RWPE2 (cell line): ENCODE measurements at regions not wholly inside any gene's neighbourhood (a gene's known extent, or its start where the extent isn't known, plus 50 kb on each side); places are given as distances from the start of the nearest gene placed in this dataset.

ENCODE experiments used
- ATAC-seq: fragments of 200-7000 bp; cut with Tn5 transposase; 3 replicates; pipeline ENCODE4 v1.9.1; 2021; ENCODE audit warnings: low read depth
- DNase-seq: peaks from one replicate; pipeline ENCODE4 v3.0.0-alpha.2; 2020; ENCODE audit warnings: low spot score
- H3K27ac ChIP-seq: fragments of 450-650 bp; 2 replicates; pipeline ENCODE4 v1.5.1; 2017; ENCODE audit warnings: mild to moderate bottlenecking; ENCODE audit not compliant: poor library complexity, severe bottlenecking
- H3K27me3 ChIP-seq: fragments of 250-450 bp; sonication (Bioruptor Pico); 2 replicates; pipeline ENCODE4 v1.5.1; 2021; ENCODE audit warnings: mild to moderate bottlenecking, moderate library complexity; ENCODE audit not compliant: insufficient read depth, poor library complexity, severe bottlenecking
- H3K36me3 ChIP-seq: fragments of 250-450 bp; sonication (Bioruptor Pico); 2 replicates; pipeline ENCODE4 v1.5.1; 2020; ENCODE audit warnings: low read depth, mild to moderate bottlenecking, moderate library complexity
- H3K4me1 ChIP-seq: fragments of 250-450 bp; sonication (Bioruptor Pico); 2 replicates; pipeline ENCODE4 v1.5.1; 2021; ENCODE audit warnings: mild to moderate bottlenecking, moderate library complexity; ENCODE audit not compliant: insufficient read depth, poor library complexity, severe bottlenecking
- H3K4me3 ChIP-seq: fragments of 250-450 bp; sonication (Bioruptor Pico); 2 replicates; pipeline ENCODE4 v1.5.1; 2021; ENCODE audit warnings: mild to moderate bottlenecking, moderate library complexity; ENCODE audit not compliant: severe bottlenecking
- H3K9me3 ChIP-seq: fragments of 250-450 bp; sonication (Bioruptor Pico); 2 replicates; pipeline ENCODE4 v1.5.1; 2021; ENCODE audit warnings: mild to moderate bottlenecking, moderate library complexity; ENCODE audit not compliant: severe bottlenecking
- TF ChIP-seq, protein P1 (sequence below): fragments of 450-650 bp; IDR thresholded peaks from one replicate; pipeline ENCODE4 v1.5.1; 2017; ENCODE audit warnings: mild to moderate bottlenecking, moderate library complexity; ENCODE audit not compliant: poor library complexity, severe bottlenecking

DNA sequence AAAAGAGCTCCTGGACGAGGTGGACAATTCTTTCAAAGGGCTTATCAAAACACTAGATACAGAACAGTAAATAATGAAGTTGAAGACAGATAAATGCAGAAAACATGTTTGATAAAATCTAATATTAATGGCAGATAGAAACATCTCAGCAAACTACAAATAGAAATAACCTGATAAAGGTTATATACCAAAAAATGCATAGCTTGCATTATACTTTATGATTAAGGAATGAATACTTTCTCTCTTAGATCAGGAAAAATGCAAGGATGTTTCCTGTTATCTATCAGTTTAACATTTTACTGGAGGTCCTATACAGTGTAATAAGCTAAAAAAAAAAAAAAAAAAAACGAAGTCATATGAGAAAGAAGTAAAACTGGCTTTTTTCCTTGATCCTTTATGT lies 304.5 kb upstream of the CXorf51A start:
- Histone ChIP-seq H3K4me1 (no peaks in the 10 kb centered on the region), H3K27ac (no peak overlapping the region), H3K27me3 (no peaks in the 10 kb centered on the region), H3K36me3 (no peaks in the 10 kb centered on the region), H3K4me3 (no peak overlapping the region), H3K9me3 (no peaks in the 10 kb centered on the region)
- ATAC-seq (no peak), DNase-seq (no peak)
- TF ChIP-seq, protein P1, sequence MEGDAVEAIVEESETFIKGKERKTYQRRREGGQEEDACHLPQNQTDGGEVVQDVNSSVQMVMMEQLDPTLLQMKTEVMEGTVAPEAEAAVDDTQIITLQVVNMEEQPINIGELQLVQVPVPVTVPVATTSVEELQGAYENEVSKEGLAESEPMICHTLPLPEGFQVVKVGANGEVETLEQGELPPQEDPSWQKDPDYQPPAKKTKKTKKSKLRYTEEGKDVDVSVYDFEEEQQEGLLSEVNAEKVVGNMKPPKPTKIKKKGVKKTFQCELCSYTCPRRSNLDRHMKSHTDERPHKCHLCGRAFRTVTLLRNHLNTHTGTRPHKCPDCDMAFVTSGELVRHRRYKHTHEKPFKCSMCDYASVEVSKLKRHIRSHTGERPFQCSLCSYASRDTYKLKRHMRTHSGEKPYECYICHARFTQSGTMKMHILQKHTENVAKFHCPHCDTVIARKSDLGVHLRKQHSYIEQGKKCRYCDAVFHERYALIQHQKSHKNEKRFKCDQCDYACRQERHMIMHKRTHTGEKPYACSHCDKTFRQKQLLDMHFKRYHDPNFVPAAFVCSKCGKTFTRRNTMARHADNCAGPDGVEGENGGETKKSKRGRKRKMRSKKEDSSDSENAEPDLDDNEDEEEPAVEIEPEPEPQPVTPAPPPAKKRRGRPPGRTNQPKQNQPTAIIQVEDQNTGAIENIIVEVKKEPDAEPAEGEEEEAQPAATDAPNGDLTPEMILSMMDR = no peak

DNA sequence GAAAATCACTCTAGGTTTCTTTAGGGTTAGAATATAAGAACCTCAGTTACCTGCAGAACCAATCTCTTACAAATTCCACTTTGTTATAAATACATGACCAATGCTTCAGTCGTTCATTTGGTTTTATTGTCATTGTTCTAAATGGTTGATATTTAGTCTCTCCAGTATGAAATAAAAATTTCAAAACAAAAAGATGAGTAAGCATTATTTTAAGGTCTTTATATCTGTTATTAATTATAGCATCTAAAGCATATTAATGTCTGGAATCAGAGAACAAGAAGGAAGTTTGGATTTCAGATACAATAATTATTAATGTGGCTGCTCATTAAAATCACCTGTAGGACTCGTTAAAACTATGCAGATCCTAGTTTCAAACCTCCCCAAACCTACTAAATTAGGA lies 265.4 kb upstream of the CXorf51A start:
- Histone ChIP-seq H3K36me3 (no peaks in the 10 kb centered on the region), H3K9me3 (no peaks in the 10 kb centered on the region), H3K4me3 (no peak overlapping the region), H3K27me3 (no peaks in the 10 kb centered on the region), H3K27ac (no peak overlapping the region), H3K4me1 (no peaks in the 10 kb centered on the region)
- TF ChIP-seq, protein P1 = no peak
- DNase-seq = no peak
- no peak for ATAC-seq

DNA sequence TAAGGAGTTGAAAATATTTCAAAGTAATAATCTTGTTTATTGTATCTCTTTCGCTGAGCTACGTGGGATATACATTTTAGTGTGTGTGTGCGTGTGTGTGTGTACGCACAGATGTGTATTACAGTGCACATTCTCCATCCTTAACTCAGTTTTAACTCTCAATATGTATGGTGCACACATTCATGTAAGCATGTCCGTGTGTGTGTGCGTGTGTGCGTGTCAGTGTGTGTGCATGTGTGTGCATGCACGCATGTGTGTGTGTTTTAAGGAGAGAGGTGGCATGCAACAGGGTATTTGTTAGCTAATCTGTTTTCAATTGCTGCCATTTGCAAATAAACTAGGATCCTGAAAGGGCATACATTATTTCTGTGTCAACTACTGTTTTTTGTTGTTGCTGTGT lies 264.9 kb upstream of the CXorf51A start:
- ATAC-seq = no peak
- Histone ChIP-seq H3K27ac (no peak overlapping the region), H3K27me3 (no peaks in the 10 kb centered on the region), H3K4me1 (no peaks in the 10 kb centered on the region), H3K9me3 (no peaks in the 10 kb centered on the region), H3K36me3 (no peaks in the 10 kb centered on the region), H3K4me3 (no peak overlapping the region)
- DNase-seq = no peak
- TF ChIP-seq, protein P1 = no peak

DNA sequence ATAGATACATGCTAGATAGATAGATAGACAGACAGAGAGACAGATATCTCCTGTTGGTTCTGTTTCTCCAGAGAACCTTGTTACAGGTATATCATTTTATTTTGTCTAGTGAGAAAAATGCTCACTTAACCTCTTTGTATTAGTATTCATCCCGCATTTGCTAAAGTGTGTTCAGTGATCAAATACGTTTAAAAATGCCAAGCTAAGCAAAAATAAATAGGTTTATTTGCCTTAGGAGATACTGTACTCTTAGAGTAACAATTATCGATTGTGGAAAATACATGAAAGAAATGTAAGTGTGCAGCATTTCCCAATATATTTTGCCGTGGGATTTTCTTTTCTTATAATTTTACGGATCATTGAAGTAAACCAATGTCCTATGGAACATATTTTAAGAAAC lies 262.9 kb upstream of the CXorf51A start:
- Histone ChIP-seq H3K27me3 (no peaks in the 10 kb centered on the region), H3K4me3 (no peak overlapping the region), H3K9me3 (no peaks in the 10 kb centered on the region), H3K4me1 (no peaks in the 10 kb centered on the region), H3K27ac (no peak overlapping the region), H3K36me3 (no peaks in the 10 kb centered on the region)
- ATAC-seq = no peak
- no peak for DNase-seq
- TF ChIP-seq, protein P1 = no peak

DNA sequence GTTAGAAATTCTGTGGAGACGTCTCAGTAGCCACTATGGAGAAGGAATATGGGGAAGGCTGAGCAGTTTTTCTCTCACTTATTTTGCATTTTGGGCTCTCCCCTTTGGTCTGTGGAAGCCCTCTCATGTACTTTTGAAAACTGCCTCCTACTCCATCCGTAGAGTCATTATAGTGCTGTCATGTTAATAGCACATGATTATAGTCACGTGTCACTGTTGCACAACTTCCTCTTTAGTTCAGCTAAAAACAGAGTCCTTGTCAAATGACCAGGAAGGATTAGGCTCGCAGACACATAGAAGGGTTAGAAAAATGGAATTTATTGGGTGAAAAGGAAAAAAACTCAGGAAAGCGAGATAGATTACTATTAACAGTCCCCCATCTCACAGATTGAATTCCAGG lies 258.2 kb upstream of the CXorf51A start:
- H3K4me3 ChIP-seq = no peak overlapping the region
- ATAC-seq (no peak), DNase-seq (no peak)
- no peaks in the 10 kb centered on the region for H3K36me3 ChIP-seq
- no peak overlapping the region for H3K27ac ChIP-seq
- TF ChIP-seq, protein P1 = no peak
- no peaks in the 10 kb centered on the region for H3K9me3 ChIP-seq
- no peaks in the 10 kb centered on the region for H3K27me3 ChIP-seq
- H3K4me1 ChIP-seq = no peaks in the 10 kb centered on the region
